ENCODE measurements at regions not wholly inside any gene's neighbourhood (a gene's known extent, or its start where the extent isn't known, plus 50 kb on each side); places are given as distances from the start of the nearest gene placed in this dataset.

DNA sequence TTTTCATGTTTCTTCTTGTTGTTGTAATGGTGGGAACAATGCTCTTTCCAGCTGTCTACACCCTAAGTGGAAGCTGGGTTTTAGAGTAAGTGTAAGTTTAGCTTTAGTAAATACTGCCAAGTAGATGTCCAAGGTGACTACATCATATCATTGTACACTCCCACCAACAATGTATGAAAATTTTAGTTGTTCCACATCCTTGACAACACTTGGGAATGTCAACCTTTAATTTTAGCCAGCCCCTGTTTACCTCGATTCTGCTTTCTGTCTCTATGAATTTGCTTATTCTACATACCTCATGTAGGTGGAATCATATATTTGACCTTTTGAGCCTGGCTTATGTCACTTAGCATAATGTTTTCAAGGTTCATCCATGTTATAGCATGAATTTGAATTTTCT, 93.0 kb downstream of the MTPAP start:
- TF ChIP-seq, protein P1, sequence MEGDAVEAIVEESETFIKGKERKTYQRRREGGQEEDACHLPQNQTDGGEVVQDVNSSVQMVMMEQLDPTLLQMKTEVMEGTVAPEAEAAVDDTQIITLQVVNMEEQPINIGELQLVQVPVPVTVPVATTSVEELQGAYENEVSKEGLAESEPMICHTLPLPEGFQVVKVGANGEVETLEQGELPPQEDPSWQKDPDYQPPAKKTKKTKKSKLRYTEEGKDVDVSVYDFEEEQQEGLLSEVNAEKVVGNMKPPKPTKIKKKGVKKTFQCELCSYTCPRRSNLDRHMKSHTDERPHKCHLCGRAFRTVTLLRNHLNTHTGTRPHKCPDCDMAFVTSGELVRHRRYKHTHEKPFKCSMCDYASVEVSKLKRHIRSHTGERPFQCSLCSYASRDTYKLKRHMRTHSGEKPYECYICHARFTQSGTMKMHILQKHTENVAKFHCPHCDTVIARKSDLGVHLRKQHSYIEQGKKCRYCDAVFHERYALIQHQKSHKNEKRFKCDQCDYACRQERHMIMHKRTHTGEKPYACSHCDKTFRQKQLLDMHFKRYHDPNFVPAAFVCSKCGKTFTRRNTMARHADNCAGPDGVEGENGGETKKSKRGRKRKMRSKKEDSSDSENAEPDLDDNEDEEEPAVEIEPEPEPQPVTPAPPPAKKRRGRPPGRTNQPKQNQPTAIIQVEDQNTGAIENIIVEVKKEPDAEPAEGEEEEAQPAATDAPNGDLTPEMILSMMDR (IDR thresholded peaks at IDR 0.05; ENCODE audit: low read depth, low read length), result no peak
- DNase-seq (ENCODE audit: low read depth, low spot score), result no peak
- in situ Hi-C loops (cut with HindIII; ENCODE audit: low sequenced_read_pairs), result no loop called here

DNA sequence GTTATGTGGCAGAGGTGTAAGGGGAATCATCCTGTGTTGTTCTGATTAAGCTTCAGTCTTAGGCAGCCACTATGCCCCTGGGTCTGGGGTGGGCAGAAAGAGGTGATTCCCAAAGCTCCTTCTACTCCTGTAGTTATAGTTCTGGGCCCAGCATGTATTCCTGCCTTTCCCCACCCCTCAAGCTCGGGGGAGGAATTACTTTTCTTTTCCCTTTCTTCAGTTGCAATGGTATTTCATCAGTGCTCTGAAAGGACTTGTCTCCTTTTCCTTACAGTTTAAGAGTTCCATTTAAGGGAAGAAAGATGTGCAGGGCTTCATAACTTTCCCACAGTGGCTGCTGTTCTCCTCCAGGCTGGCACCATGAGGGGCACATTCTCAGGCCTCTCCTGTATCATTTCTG, 94.2 kb downstream of the MTPAP start:
- H3K4me3 ChIP-seq (ENCODE audit: low read depth, low read length), result no peak overlapping the region
- DNase-seq (ENCODE audit: low read depth, low spot score), result peak; percentile 8
- in situ Hi-C loops (cut with HindIII; ENCODE audit: low sequenced_read_pairs), result no loop called here
- TF ChIP-seq, protein P1 (IDR thresholded peaks at IDR 0.05; ENCODE audit: low read depth, low read length), result no peak

More for the DNA sequence above, 93.0 kb downstream of the MTPAP start:
- H3K4me3 ChIP-seq (ENCODE audit: low read depth, low read length), result no peak overlapping the region

DNA sequence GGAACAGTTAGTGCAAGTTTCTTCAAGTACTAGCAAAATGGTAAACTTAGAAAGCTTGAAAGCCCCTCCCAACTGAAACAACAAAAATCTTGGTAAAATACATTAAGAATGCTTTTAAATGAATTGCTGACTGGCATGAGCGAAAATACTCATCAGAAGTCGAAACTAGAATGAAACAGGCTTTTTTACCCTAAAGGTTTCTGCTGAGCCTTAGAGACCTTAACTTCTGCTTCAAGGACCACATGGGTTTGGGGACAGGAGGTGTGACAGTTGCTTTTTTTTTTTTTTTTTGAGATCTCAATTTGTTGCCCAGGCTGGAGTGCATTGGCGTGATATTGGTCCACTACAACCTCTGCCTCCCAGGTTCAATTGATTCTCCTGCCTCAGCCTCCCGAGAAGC, 100.3 kb downstream of the MTPAP start:
- no peak for DNase-seq (ENCODE audit: low read depth, low spot score)
- TF ChIP-seq, protein P1 (IDR thresholded peaks at IDR 0.05; ENCODE audit: low read depth, low read length), result no peak
- no peak overlapping the region for H3K4me3 ChIP-seq (ENCODE audit: low read depth, low read length)
- in situ Hi-C loops (cut with HindIII; ENCODE audit: low sequenced_read_pairs), result no loop called here

DNA sequence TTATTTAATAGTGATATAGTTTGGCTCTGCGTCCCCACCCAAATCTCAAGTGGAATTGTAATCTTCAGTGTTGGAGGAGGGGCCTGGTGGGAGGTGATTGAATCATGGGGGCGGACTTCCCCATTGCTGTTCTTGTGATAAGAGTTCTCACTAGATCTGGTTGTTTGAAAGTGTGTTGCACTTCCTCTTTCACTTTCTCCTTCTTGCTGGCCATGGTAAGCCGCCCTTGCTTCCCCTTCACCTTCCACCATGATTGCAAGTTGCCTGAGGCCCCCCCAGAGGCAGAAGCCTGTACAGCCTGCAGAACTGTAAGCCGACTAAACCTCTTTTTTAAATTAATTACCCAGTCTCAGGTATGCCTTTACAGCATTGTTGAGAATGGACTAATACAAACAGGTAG, 101.4 kb downstream of the MTPAP start:
- TF ChIP-seq, protein P1 (IDR thresholded peaks at IDR 0.05; ENCODE audit: low read depth, low read length), result no peak
- no peak overlapping the region for H3K4me3 ChIP-seq (ENCODE audit: low read depth, low read length)
- in situ Hi-C loops (cut with HindIII; ENCODE audit: low sequenced_read_pairs), result no loop called here
- no peak for DNase-seq (ENCODE audit: low read depth, low spot score)

DNA sequence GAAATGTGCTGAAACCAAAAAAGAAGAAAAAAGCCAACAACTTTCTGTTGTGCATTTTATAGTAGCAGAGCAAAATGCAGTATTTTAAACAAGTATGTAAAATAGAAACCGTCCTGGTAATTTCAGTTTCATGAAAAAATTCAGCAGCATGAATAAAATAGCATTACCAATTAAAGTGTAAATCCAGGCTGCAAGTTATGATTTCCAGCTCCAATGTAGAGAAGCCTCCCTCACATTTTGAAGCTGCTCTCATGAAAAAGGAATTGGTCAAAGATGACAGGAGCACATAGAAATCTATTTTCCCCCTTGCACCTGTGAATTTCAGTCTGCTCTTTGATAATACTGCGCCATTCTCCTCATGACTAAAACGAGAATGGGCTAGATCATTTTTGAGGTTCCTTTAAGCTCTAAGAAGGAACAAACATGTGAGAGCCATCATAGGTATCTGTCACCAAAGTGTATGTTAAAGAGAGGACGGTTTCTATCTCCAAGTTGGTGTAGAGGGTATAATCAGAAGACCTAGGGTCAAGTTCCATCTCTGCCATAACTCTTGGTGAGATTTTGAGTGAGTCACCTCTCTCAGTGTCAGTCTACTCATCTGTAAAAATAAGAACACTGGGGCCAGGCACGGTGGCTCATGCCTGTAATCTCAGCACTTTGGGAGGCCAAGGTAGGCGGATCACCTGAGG, 107.5 kb downstream of the MTPAP start:
- DNase-seq (ENCODE audit: low read depth, low spot score), result no peak
- in situ Hi-C loops (cut with HindIII; ENCODE audit: low sequenced_read_pairs), result no loop called here
- no peak overlapping the region for H3K4me3 ChIP-seq (ENCODE audit: low read depth, low read length)
- TF ChIP-seq, protein P1 (IDR thresholded peaks at IDR 0.05; ENCODE audit: low read depth, low read length), result no peak

DNA sequence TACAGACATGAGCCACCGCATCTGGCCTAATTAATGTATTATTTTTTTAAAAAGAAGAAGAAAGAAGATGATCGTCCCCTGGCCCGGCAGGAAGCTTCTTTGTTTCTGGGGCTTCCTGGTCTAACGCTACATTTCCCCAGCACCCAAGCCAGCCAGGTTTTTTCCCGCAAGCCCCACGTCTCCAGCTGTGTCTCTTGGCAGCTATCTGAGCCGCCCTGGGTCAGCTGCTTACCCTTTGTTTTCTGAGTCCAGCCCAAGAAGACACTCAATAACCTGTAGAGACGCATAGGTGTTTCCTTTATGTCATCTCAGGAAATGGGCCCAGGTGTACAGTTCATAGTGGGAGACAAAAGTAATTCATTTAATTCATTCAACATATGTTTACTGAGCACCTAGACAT, 110.2 kb downstream of the MTPAP start:
- TF ChIP-seq, protein P1 (IDR thresholded peaks at IDR 0.05; ENCODE audit: low read depth, low read length), result no peak
- H3K4me3 ChIP-seq (ENCODE audit: low read depth, low read length), result no peak overlapping the region
- in situ Hi-C loops (cut with HindIII; ENCODE audit: low sequenced_read_pairs), result no loop called here
- DNase-seq (ENCODE audit: low read depth, low spot score), result no peak
